Panc1 (cell line): ENCODE measurements at regions not wholly inside any gene's neighbourhood (a gene's known extent, or its start where the extent isn't known, plus 50 kb on each side); places are given as distances from the start of the nearest gene placed in this dataset.

Source experiments
- ATAC-seq: fragments of 200-7000 bp; cut with Tn5 transposase; 2 replicates; pipeline ENCODE4 v1.9.1; 2020; ENCODE audit warnings: mild to moderate bottlenecking, moderate library complexity
- BruUV-seq: library from RNA; stranded (reverse); fragments of 400-500 nt; replicated peaks from 2 replicates; lab custom pipeline; 2021; lab: Mats Ljungman, UMichigan
- CTCF ChIA-PET: fragments of 300-600 bp; sonication (Branson Sonifier 250); formaldehyde crosslinking; loops from one replicate; lab custom pipeline; 2022; ENCODE audit warnings: antibody characterized with exemption; lab: Charles Lee
- POLR2A ChIA-PET: fragments of 300-600 bp; sonication (Branson Sonifier 250); formaldehyde crosslinking; loops from one replicate; lab custom pipeline; 2022; ENCODE audit warnings: antibody characterized with exemption; lab: Charles Lee
- DNase-seq: peaks from one replicate; pipeline ENCODE4 v3.0.0-alpha.2; 2010; ENCODE audit warnings: low read depth, low spot score
- H3K27ac ChIP-seq: 2 replicates; pipeline ENCODE4 v1.5.1; 2011; ENCODE audit warnings: mild to moderate bottlenecking, low read length, inconsistent platforms
- H3K27me3 ChIP-seq: fragments of 200-500 bp; sonication (Bioruptor generic); 2 replicates; pipeline ENCODE4 v1.6.0; 2014; ENCODE audit warnings: low read length, inconsistent platforms; ENCODE audit not compliant: control insufficient read depth, insufficient read depth
- H3K36me3 ChIP-seq: fragments of 200-500 bp; sonication (Bioruptor generic); 2 replicates; pipeline ENCODE4 v1.5.1; 2014; ENCODE audit warnings: inconsistent platforms, mild to moderate bottlenecking, low read length, moderate library complexity; ENCODE audit not compliant: control insufficient read depth, insufficient read depth
- H3K4me1 ChIP-seq: 2 replicates; pipeline ENCODE4 v1.5.1; 2011; ENCODE audit warnings: inconsistent platforms, mild to moderate bottlenecking, low read length, moderate library complexity; ENCODE audit not compliant: control insufficient read depth, insufficient read depth
- H3K4me3 ChIP-seq, 2 experiments: 2 replicates each; pipeline ENCODE4 v1.5.1; 2011 to 2012; ENCODE audit warnings: low read depth in 2 of 2, low read length in 2 of 2, mild to moderate bottlenecking in 2 of 2, inconsistent platforms in 1 of 2, moderate library complexity in 1 of 2
- H3K9me3 ChIP-seq: fragments of 200-500 bp; sonication (Bioruptor generic); 2 replicates; pipeline ENCODE4 v1.5.1; 2014; ENCODE audit warnings: low read depth, mild to moderate bottlenecking, inconsistent platforms, low read length, moderate library complexity; ENCODE audit not compliant: control insufficient read depth, insufficient read depth
- CTCF ChIP-seq: fragments of 450-650 bp; IDR thresholded peaks from 2 replicates; pipeline ENCODE4 v1.5.1; 2017; ENCODE audit warnings: mild to moderate bottlenecking
- POLR2AphosphoS5 ChIP-seq: IDR thresholded peaks from 2 replicates; pipeline ENCODE4 v1.6.1; 2012; ENCODE audit warnings: mild to moderate bottlenecking, low read depth, low read length, moderate library complexity
- REST ChIP-seq, 2 experiments: IDR thresholded peaks; 2 replicates each; pipeline ENCODE4 v1.6.1; 2011 to 2012; ENCODE audit warnings: low read depth in 2 of 2, control low read depth in 1 of 2, low read length in 1 of 2, mild to moderate bottlenecking in 1 of 2, moderate library complexity in 1 of 2; ENCODE audit not compliant: insufficient read depth in 1 of 2
- SIN3A ChIP-seq: IDR thresholded peaks from 2 replicates; pipeline ENCODE4 v1.6.1; 2012; ENCODE audit warnings: low read depth, mild to moderate bottlenecking, low read length, moderate library complexity, borderline replicate concordance; ENCODE audit not compliant: insufficient read depth
- TCF7L2 ChIP-seq: IDR thresholded peaks from 2 replicates; pipeline ENCODE4 v1.6.1; 2011; ENCODE audit warnings: mild to moderate bottlenecking, low read depth, low read length, inconsistent platforms
- in situ Hi-C: cut with HindIII; loops from 2 replicates; pipeline ENCODE4 v1.10.0; 2016; ENCODE audit warnings: low sequenced_read_pairs, low pct_unique_long_range_greater_than_20kb
- intact Hi-C: fragments of 100-400 bp; cut with micrococcal nuclease; formaldehyde crosslinking; loops from one replicate; pipeline ENCODE4 v1.10.0; 2022; ENCODE audit not compliant: unreplicated experiment

- ChIA-PET CTCF (no interaction called here), POLR2A (no interaction called here)
- DNase-seq, result no peak
- BruUV-seq, result no TSS peak
- Histone ChIP-seq H3K4me3 (no peak overlapping the region), H3K4me1 (no peaks in the 10 kb centered on the region), H3K27me3 (no peaks in the 10 kb centered on the region), H3K9me3 (no peaks in the 10 kb centered on the region), H3K27ac (no peak overlapping the region), H3K36me3 (no peaks in the 10 kb centered on the region)
- ATAC-seq, result no peak
- in situ Hi-C loops (no loop called here), intact Hi-C loops (no loop called here)
- no peak for TF ChIP-seq POLR2AphosphoS5
- no peak for TF ChIP-seq SIN3A
- no peak for TF ChIP-seq TCF7L2
- TF ChIP-seq CTCF, result no peak
- TF ChIP-seq REST (IDR thresholded peaks at IDR 0.05; ENCODE audit: insufficient read depth in 1 of 2, low read depth in 2 of 2, low read length in 1 of 2), result no peak
These were observed 143.2 kb upstream of the BACE2 start for GRCh38 chr21:41024746-41025254.

GRCh38 chr21:41029571-41029970 lies 138.4 kb upstream of the BACE2 start:
- Histone ChIP-seq H3K4me1 (no peaks in the 10 kb centered on the region), H3K4me3 (no peak overlapping the region), H3K27me3 (no peaks in the 10 kb centered on the region; the same call in 1 of the 2 replicates), H3K27ac (no peak overlapping the region), H3K9me3 (no peaks in the 10 kb centered on the region), H3K36me3 (no peaks in the 10 kb centered on the region)
- ChIA-PET CTCF (no interaction called here), POLR2A (no interaction called here)
- ATAC-seq, result no peak
- intact Hi-C loops, result no loop called here
- TF ChIP-seq POLR2AphosphoS5, result no peak
- TF ChIP-seq CTCF, result no peak
- no peak for TF ChIP-seq SIN3A
- no peak for TF ChIP-seq TCF7L2
- no peak for DNase-seq
- BruUV-seq, result no TSS peak
- in situ Hi-C loops, result no loop called here
